A673 (cell line): ENCODE measurements at regions not wholly inside any gene's neighbourhood (a gene's known extent, or its start where the extent isn't known, plus 50 kb on each side); places are given as distances from the start of the nearest gene placed in this dataset.

Experiments
- EZH2 ChIP-seq: fragments of 200-600 bp; sonication (generic); IDR thresholded peaks from 2 replicates; pipeline ENCODE4 v1.6.1; 2017; ENCODE audit warnings: borderline replicate concordance, low read depth, mild to moderate bottlenecking, mixed read lengths, antibody characterized with exemption, low read length; ENCODE audit not compliant: poor library complexity, severe bottlenecking
- TF ChIP-seq, protein P1 (sequence below): fragments of 300-800, 200-600 bp; sonication (generic); conservative IDR thresholded peaks from 2 replicates; pipeline ENCODE4 v1.5.1; 2017; ENCODE audit warnings: low read depth, mild to moderate bottlenecking, antibody characterized with exemption, low read length, moderate library complexity, mixed read lengths

DNA sequence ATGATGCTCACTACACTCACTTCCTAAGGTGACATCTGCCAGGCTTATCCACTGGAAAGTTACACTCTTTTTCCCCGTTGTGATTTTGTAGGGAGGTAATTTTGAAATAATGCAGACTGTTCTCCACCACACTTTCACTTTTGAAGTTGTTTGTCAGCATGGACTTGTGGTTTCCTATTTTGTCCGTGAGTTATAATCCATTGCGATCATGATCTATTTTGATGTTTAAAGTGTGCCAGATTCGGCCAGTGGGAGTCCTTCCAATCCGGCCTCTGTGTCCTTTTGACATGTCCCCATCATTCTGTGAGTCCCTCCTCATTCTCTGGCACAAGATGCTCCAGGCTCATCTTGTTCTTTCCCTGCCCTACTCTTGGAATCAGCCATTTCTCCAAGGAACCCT lies 211.3 kb upstream of the KLF4 start:
- TF ChIP-seq, protein P1, sequence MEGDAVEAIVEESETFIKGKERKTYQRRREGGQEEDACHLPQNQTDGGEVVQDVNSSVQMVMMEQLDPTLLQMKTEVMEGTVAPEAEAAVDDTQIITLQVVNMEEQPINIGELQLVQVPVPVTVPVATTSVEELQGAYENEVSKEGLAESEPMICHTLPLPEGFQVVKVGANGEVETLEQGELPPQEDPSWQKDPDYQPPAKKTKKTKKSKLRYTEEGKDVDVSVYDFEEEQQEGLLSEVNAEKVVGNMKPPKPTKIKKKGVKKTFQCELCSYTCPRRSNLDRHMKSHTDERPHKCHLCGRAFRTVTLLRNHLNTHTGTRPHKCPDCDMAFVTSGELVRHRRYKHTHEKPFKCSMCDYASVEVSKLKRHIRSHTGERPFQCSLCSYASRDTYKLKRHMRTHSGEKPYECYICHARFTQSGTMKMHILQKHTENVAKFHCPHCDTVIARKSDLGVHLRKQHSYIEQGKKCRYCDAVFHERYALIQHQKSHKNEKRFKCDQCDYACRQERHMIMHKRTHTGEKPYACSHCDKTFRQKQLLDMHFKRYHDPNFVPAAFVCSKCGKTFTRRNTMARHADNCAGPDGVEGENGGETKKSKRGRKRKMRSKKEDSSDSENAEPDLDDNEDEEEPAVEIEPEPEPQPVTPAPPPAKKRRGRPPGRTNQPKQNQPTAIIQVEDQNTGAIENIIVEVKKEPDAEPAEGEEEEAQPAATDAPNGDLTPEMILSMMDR: no peak
- TF ChIP-seq EZH2: no peak
